ENCODE measurements at regions not wholly inside any gene's neighbourhood (a gene's known extent, or its start where the extent isn't known, plus 50 kb on each side); places are given as distances from the start of the nearest gene placed in this dataset.

- no peak for DNase-seq
These were observed 316.6 kb downstream of the TPBG start for GRCh38 chr6:82680192-82680591.

GRCh38 chr6:82681119-82681714, 317.6 kb downstream of the TPBG start:
- DNase-seq, result no peak

GRCh38 chr6:82686719-82687118, 323.1 kb downstream of the TPBG start:
- DNase-seq, result no peak

- DNase-seq, result no peak
These were observed 324.2 kb downstream of the TPBG start for GRCh38 chr6:82687855-82688254.

- DNase-seq, result no peak
These were observed 326.7 kb downstream of the TPBG start for GRCh38 chr6:82690283-82690682.

GRCh38 chr6:82691997-82692396, 328.4 kb downstream of the TPBG start:
- no peak for DNase-seq

GRCh38 chr6:82693094-82693493, 329.5 kb downstream of the TPBG start:
- peak; percentile 100 for DNase-seq

- no peak for DNase-seq
These were observed 337.7 kb downstream of the TPBG start for GRCh38 chr6:82701341-82701740.

- no peak for DNase-seq
These were observed 339.0 kb downstream of the TPBG start for GRCh38 chr6:82702574-82702973.

GRCh38 chr6:82703230-82703629, 339.6 kb downstream of the TPBG start:
- DNase-seq, result no peak

- no peak for DNase-seq
These were observed 340.4 kb downstream of the TPBG start for GRCh38 chr6:82704045-82704444.

GRCh38 chr6:82705579-82705978, 342.0 kb downstream of the TPBG start:
- no peak for DNase-seq

- no peak for DNase-seq
These were observed 347.6 kb downstream of the TPBG start for GRCh38 chr6:82711105-82711827.

- no peak for DNase-seq
These were observed 348.4 kb downstream of the TPBG start for GRCh38 chr6:82711971-82712370.

- peak; percentile 67 for DNase-seq
These were observed 348.8 kb downstream of the TPBG start for GRCh38 chr6:82712389-82712788.

GRCh38 chr6:82712826-82713225, 349.2 kb downstream of the TPBG start:
- peak; percentile 86 for DNase-seq

- DNase-seq, result no peak
These were observed 344.6 kb downstream of the UBE3D start for GRCh38 chr6:82720992-82721391.

- DNase-seq, result no peak
These were observed 329.9 kb downstream of the UBE3D start for GRCh38 chr6:82735790-82736189.

- no peak for DNase-seq
These were observed 327.7 kb downstream of the UBE3D start for GRCh38 chr6:82737965-82738364.

- no peak for DNase-seq
These were observed 326.9 kb downstream of the UBE3D start for GRCh38 chr6:82738773-82739172.

- no peak for DNase-seq
These were observed 326.3 kb downstream of the UBE3D start for GRCh38 chr6:82739303-82739702.

- no peak for DNase-seq
These were observed 325.6 kb downstream of the UBE3D start for GRCh38 chr6:82740072-82740471.

GRCh38 chr6:82741325-82741995, 324.2 kb downstream of the UBE3D start:
- DNase-seq, result no peak

GRCh38 chr6:82741996-82742385, 323.6 kb downstream of the UBE3D start:
- DNase-seq, result no peak
